ENCODE measurements at regions not wholly inside any gene's neighbourhood (a gene's known extent, or its start where the extent isn't known, plus 50 kb on each side); places are given as distances from the start of the nearest gene placed in this dataset.

- no peaks in the 10 kb centered on the region for H3K4me1 ChIP-seq (ENCODE audit: insufficient read depth, low read length)
- H3K27me3 ChIP-seq (ENCODE audit: insufficient read depth, low read length): no peaks in the 10 kb centered on the region
- no peak overlapping the region for H3K4me3 ChIP-seq (ENCODE audit: low read length)
- H3K9me3 ChIP-seq (ENCODE audit: low read depth, low read length): no peaks in the 10 kb centered on the region
Measured at GRCh38 chr4:181611946-181612600, 631.1 kb upstream of the TENM3 start.

GRCh38 chr4:181613200-181613599, 630.0 kb upstream of the TENM3 start:
- H3K9me3 ChIP-seq (ENCODE audit: low read depth, low read length): no peaks in the 10 kb centered on the region
- H3K4me3 ChIP-seq (ENCODE audit: low read length): no peak overlapping the region
- no peaks in the 10 kb centered on the region for H3K4me1 ChIP-seq (ENCODE audit: insufficient read depth, low read length)
- H3K27me3 ChIP-seq (ENCODE audit: insufficient read depth, low read length): no peaks in the 10 kb centered on the region

- Histone ChIP-seq H3K4me1 (ENCODE audit: insufficient read depth, low read length) (no peaks in the 10 kb centered on the region), H3K9me3 (ENCODE audit: low read depth, low read length) (no peaks in the 10 kb centered on the region), H3K4me3 (ENCODE audit: low read length) (no peak overlapping the region), H3K27me3 (ENCODE audit: insufficient read depth, low read length) (no peaks in the 10 kb centered on the region)
Measured at GRCh38 chr4:181618038-181618618, 625.1 kb upstream of the TENM3 start.

- no peaks in the 10 kb centered on the region for H3K9me3 ChIP-seq (ENCODE audit: low read depth, low read length)
- H3K4me1 ChIP-seq (ENCODE audit: insufficient read depth, low read length): no peaks in the 10 kb centered on the region
- H3K27me3 ChIP-seq (ENCODE audit: insufficient read depth, low read length): no peaks in the 10 kb centered on the region
- H3K4me3 ChIP-seq (ENCODE audit: low read length): no peak overlapping the region
Measured at GRCh38 chr4:181618896-181619295, 624.3 kb upstream of the TENM3 start.

GRCh38 chr4:181619651-181620050, 623.6 kb upstream of the TENM3 start:
- Histone ChIP-seq H3K27me3 (ENCODE audit: insufficient read depth, low read length) (no peaks in the 10 kb centered on the region), H3K4me1 (ENCODE audit: insufficient read depth, low read length) (no peaks in the 10 kb centered on the region), H3K9me3 (ENCODE audit: low read depth, low read length) (no peaks in the 10 kb centered on the region), H3K4me3 (ENCODE audit: low read length) (no peak overlapping the region)

GRCh38 chr4:181637186-181638105, 605.8 kb upstream of the TENM3 start:
- Histone ChIP-seq H3K27me3 (ENCODE audit: insufficient read depth, low read length) (no peaks in the 10 kb centered on the region), H3K4me1 (ENCODE audit: insufficient read depth, low read length) (no peaks in the 10 kb centered on the region), H3K9me3 (ENCODE audit: low read depth, low read length) (no peaks in the 10 kb centered on the region), H3K4me3 (ENCODE audit: low read length) (no peak overlapping the region)

- no peaks in the 10 kb centered on the region for H3K4me1 ChIP-seq (ENCODE audit: insufficient read depth, low read length)
- H3K4me3 ChIP-seq (ENCODE audit: low read length): no peak overlapping the region
- no peaks in the 10 kb centered on the region for H3K9me3 ChIP-seq (ENCODE audit: low read depth, low read length)
- H3K27me3 ChIP-seq (ENCODE audit: insufficient read depth, low read length): no peaks in the 10 kb centered on the region
Measured at GRCh38 chr4:181643466-181643865, 599.7 kb upstream of the TENM3 start.

- no peaks in the 10 kb centered on the region for H3K9me3 ChIP-seq (ENCODE audit: low read depth, low read length)
- H3K4me1 ChIP-seq (ENCODE audit: insufficient read depth, low read length): no peaks in the 10 kb centered on the region
- H3K4me3 ChIP-seq (ENCODE audit: low read length): no peak overlapping the region
- no peaks in the 10 kb centered on the region for H3K27me3 ChIP-seq (ENCODE audit: insufficient read depth, low read length)
Measured at GRCh38 chr4:181645489-181645888, 597.7 kb upstream of the TENM3 start.

GRCh38 chr4:181646864-181647263, 596.3 kb upstream of the TENM3 start:
- H3K9me3 ChIP-seq (ENCODE audit: low read depth, low read length): no peaks in the 10 kb centered on the region
- H3K4me3 ChIP-seq (ENCODE audit: low read length): no peak overlapping the region
- no peaks in the 10 kb centered on the region for H3K27me3 ChIP-seq (ENCODE audit: insufficient read depth, low read length)
- no peaks in the 10 kb centered on the region for H3K4me1 ChIP-seq (ENCODE audit: insufficient read depth, low read length)

GRCh38 chr4:181647396-181648147, 595.6 kb upstream of the TENM3 start:
- H3K9me3 ChIP-seq (ENCODE audit: low read depth, low read length): no peaks in the 10 kb centered on the region
- no peaks in the 10 kb centered on the region for H3K27me3 ChIP-seq (ENCODE audit: insufficient read depth, low read length)
- H3K4me1 ChIP-seq (ENCODE audit: insufficient read depth, low read length): no peaks in the 10 kb centered on the region
- no peak overlapping the region for H3K4me3 ChIP-seq (ENCODE audit: low read length)

GRCh38 chr4:181650033-181650825, 593.0 kb upstream of the TENM3 start:
- H3K9me3 ChIP-seq (ENCODE audit: low read depth, low read length): no peaks in the 10 kb centered on the region
- H3K4me1 ChIP-seq (ENCODE audit: insufficient read depth, low read length): no peaks in the 10 kb centered on the region
- H3K27me3 ChIP-seq (ENCODE audit: insufficient read depth, low read length): no peaks in the 10 kb centered on the region
- no peak overlapping the region for H3K4me3 ChIP-seq (ENCODE audit: low read length)

GRCh38 chr4:181656748-181657147, 586.5 kb upstream of the TENM3 start:
- H3K4me1 ChIP-seq (ENCODE audit: insufficient read depth, low read length): no peaks in the 10 kb centered on the region

GRCh38 chr4:181659202-181659601, 584.0 kb upstream of the TENM3 start:
- Histone ChIP-seq H3K27me3 (ENCODE audit: insufficient read depth, low read length) (no peaks in the 10 kb centered on the region), H3K4me1 (ENCODE audit: insufficient read depth, low read length) (no peaks in the 10 kb centered on the region), H3K9me3 (ENCODE audit: low read depth, low read length) (no peaks in the 10 kb centered on the region), H3K4me3 (ENCODE audit: low read length) (no peak overlapping the region)

More at GRCh38 chr4:181656748-181657147, 586.5 kb upstream of the TENM3 start:
- H3K27me3 ChIP-seq (ENCODE audit: insufficient read depth, low read length): no peaks in the 10 kb centered on the region
- no peak overlapping the region for H3K4me3 ChIP-seq (ENCODE audit: low read length)
- H3K9me3 ChIP-seq (ENCODE audit: low read depth, low read length): no peaks in the 10 kb centered on the region

GRCh38 chr4:181659876-181660275, 583.3 kb upstream of the TENM3 start:
- no peaks in the 10 kb centered on the region for H3K27me3 ChIP-seq (ENCODE audit: insufficient read depth, low read length)
- no peak overlapping the region for H3K4me3 ChIP-seq (ENCODE audit: low read length)
- no peaks in the 10 kb centered on the region for H3K9me3 ChIP-seq (ENCODE audit: low read depth, low read length)
- H3K4me1 ChIP-seq (ENCODE audit: insufficient read depth, low read length): no peaks in the 10 kb centered on the region
